Activated CD4-positive, alpha-beta T cell treated with anti-CD3 and anti-CD28 coated beads, Interleukin-2, amount 10 ng/mL, durations not matched to agents 7 days and 5 days (primary cell): ENCODE measurements at regions not wholly inside any gene's neighbourhood (a gene's known extent, or its start where the extent isn't known, plus 50 kb on each side); places are given as distances from the start of the nearest gene placed in this dataset.

Experiments used
- CTCF ChIA-PET: fragments of 350-600 bp; sonication (Branson Sonifier 250); formaldehyde crosslinking; loops from one replicate; lab custom pipeline; 2021; ENCODE audit warnings: antibody characterized with exemption; lab: Charles Lee
- POLR2A ChIA-PET: fragments of 350-600 bp; sonication (Branson Sonifier 250); formaldehyde crosslinking; loops from one replicate; lab custom pipeline; 2021; ENCODE audit warnings: antibody characterized with exemption; lab: Charles Lee
- DNase-seq: peaks from one replicate; pipeline ENCODE4 v3.0.0-alpha.2; 2020
- H3K27ac Mint-ChIP-seq: one replicate; pipeline ENCODE4 v1.8.0; 2021; ENCODE audit warnings: mild to moderate bottlenecking, moderate library complexity, mixed read lengths
- H3K27me3 Mint-ChIP-seq: one replicate; pipeline ENCODE4 v1.8.0; 2021; ENCODE audit warnings: mixed read lengths
- H3K36me3 Mint-ChIP-seq: one replicate; pipeline ENCODE4 v1.8.0; 2021; ENCODE audit warnings: low read depth, mixed read lengths
- H3K4me1 Mint-ChIP-seq: one replicate; pipeline ENCODE4 v1.8.0; 2021; ENCODE audit warnings: mixed read lengths
- H3K4me3 Mint-ChIP-seq: one replicate; pipeline ENCODE4 v1.8.0; 2021; ENCODE audit warnings: mild to moderate bottlenecking, moderate library complexity, mixed read lengths
- H3K9me3 Mint-ChIP-seq: one replicate; pipeline ENCODE4 v1.8.0; 2021; ENCODE audit warnings: mixed read lengths

DNA sequence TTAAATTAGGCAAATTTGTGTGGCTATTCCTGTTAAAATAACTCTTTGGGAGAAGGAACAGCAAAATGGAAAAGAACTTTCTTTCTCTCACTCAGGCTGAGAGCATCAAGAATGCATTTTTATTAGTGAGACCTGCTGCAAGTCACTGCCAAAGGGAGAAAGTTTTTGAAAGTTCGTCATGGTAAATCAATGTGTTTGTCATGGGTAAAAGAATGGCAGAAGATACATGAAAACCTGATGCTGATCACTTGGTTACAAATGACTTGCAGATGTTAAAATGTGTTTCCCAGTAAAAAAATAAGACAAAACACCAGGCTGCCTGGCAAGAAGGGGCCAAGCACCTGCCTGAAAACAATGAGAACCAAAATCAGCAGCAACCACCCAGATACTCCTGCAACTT lies 484.7 kb upstream of the NRP1 start:
- CTCF ChIA-PET: no interaction called here
- Mint-ChIP-seq H3K36me3 (no peaks in the 10 kb centered on the region), H3K4me1 (no peaks in the 10 kb centered on the region), H3K27me3 (no peaks in the 10 kb centered on the region), H3K9me3 (peaks cover 4% of the 10 kb centered on the region), H3K4me3 (no peak overlapping the region), H3K27ac (no peak overlapping the region)
- no peak for DNase-seq
- POLR2A ChIA-PET: no interaction called here

DNA sequence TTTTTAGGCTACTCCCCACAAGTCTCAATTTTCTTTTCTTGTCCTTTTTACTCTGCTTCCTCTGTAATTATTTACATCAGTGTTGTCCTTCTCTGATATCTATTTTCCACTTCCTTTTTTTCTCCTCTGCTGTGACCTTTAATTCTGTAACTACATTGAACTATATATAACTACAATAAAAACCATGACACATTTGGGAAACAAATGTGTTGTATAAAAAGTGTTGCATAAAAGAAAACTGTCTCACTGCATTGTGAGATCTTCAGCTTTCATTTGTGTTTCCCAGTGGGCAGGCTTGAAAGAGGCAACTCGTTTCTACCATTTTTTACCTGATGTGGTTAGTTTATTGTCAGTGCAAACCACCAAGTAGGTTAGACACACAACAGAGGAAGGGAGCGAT lies 483.9 kb upstream of the NRP1 start:
- ChIA-PET POLR2A (no interaction called here), CTCF (no interaction called here)
- DNase-seq: no peak
- no peaks in the 10 kb centered on the region for H3K4me1 Mint-ChIP-seq
- H3K9me3 Mint-ChIP-seq: peaks cover 4% of the 10 kb centered on the region
- no peaks in the 10 kb centered on the region for H3K27me3 Mint-ChIP-seq
- H3K36me3 Mint-ChIP-seq: no peaks in the 10 kb centered on the region
- no peak overlapping the region for H3K27ac Mint-ChIP-seq
- H3K4me3 Mint-ChIP-seq: no peak overlapping the region

GRCh38 chr10:33817605-33818004 lies 483.1 kb upstream of the NRP1 start:
- Mint-ChIP-seq H3K4me3 (no peak overlapping the region), H3K27ac (no peak overlapping the region), H3K9me3 (peaks cover 4% of the 10 kb centered on the region), H3K36me3 (no peaks in the 10 kb centered on the region), H3K4me1 (no peaks in the 10 kb centered on the region), H3K27me3 (no peaks in the 10 kb centered on the region)
- POLR2A ChIA-PET: no interaction called here
- CTCF ChIA-PET: no interaction called here
- no peak for DNase-seq

DNA sequence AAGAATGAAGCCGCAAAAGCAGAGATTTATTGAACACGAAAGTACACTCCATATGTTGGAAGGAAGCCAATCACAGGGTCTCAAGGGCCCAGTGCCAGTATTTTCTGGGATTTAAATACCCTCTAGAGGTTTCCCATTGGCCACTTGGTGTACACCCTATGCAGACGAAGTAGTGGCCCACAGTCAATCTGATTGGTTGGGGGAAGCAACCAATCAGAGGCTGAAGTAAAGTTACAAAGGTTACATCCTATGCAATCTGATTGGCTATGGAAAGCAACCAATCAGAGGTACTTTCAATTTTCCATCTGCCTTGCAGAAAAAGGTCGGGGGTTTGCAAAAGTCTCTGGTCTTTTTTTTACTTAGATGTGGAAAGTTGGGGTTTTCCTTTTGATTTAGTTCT lies 481.3 kb upstream of the NRP1 start:
- Mint-ChIP-seq H3K4me1 (no peaks in the 10 kb centered on the region), H3K4me3 (no peak overlapping the region), H3K9me3 (peaks cover 4% of the 10 kb centered on the region), H3K36me3 (no peaks in the 10 kb centered on the region), H3K27ac (no peak overlapping the region), H3K27me3 (no peaks in the 10 kb centered on the region)
- ChIA-PET POLR2A (no interaction called here), CTCF (no interaction called here)
- no peak for DNase-seq

DNA sequence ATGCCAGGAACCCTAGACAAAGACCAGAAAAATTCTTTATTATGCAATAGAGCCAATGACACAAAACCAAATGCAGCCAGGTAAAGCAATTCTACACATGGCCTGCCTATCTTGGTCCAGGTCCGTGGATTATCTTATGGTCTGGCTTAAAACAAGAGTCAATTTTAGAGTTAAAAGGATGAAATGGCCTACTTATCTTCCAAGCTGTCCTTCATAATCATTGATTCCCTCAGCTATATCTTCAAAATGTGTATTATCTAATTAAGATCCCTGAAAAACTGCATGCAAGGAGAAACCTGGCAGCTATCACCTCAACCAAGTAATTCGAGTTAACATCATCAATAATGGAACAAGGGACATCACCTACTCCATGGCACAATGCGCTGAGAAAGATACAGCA lies 479.4 kb upstream of the NRP1 start:
- ChIA-PET CTCF (no interaction called here), POLR2A (no interaction called here)
- H3K4me3 Mint-ChIP-seq: no peak overlapping the region
- no peaks in the 10 kb centered on the region for H3K4me1 Mint-ChIP-seq
- no peaks in the 10 kb centered on the region for H3K27me3 Mint-ChIP-seq
- H3K27ac Mint-ChIP-seq: no peak overlapping the region
- peaks cover 4% of the 10 kb centered on the region for H3K9me3 Mint-ChIP-seq
- H3K36me3 Mint-ChIP-seq: no peaks in the 10 kb centered on the region
- no peak for DNase-seq

- DNase-seq: no peak
- POLR2A ChIA-PET: no interaction called here
- H3K4me1 Mint-ChIP-seq: no peaks in the 10 kb centered on the region
- H3K36me3 Mint-ChIP-seq: no peaks in the 10 kb centered on the region
- H3K27me3 Mint-ChIP-seq: no peaks in the 10 kb centered on the region
- H3K4me3 Mint-ChIP-seq: no peak overlapping the region
- peaks cover 4% of the 10 kb centered on the region for H3K9me3 Mint-ChIP-seq
- CTCF ChIA-PET: no interaction called here
- H3K27ac Mint-ChIP-seq: no peak overlapping the region
These were observed 478.9 kb upstream of the NRP1 start for GRCh38 chr10:33813415-33813814.

DNA sequence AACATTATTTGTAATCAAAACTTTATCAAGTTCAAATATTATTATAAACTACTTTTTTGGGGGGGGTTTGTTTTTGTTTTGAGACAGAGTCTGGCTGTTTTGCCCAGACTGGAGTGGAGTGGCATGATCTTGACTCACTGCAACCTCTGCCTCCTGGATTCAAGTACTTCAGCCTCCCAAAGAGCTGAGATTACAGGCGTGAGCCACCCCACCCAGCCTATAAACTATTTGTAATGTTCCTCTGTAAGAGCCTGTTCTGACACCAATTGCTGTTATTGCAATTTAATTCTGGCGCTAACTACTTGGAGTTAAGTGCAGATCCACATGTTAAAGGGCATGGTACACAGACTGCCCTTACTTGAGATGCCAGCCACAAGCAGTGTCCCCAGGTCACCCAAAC lies 478.1 kb upstream of the NRP1 start:
- H3K4me3 Mint-ChIP-seq: no peak overlapping the region
- no peaks in the 10 kb centered on the region for H3K36me3 Mint-ChIP-seq
- ChIA-PET POLR2A (no interaction called here), CTCF (no interaction called here)
- no peaks in the 10 kb centered on the region for H3K27me3 Mint-ChIP-seq
- DNase-seq: no peak
- H3K4me1 Mint-ChIP-seq: no peaks in the 10 kb centered on the region
- H3K9me3 Mint-ChIP-seq: peaks cover 4% of the 10 kb centered on the region
- no peak overlapping the region for H3K27ac Mint-ChIP-seq

DNA sequence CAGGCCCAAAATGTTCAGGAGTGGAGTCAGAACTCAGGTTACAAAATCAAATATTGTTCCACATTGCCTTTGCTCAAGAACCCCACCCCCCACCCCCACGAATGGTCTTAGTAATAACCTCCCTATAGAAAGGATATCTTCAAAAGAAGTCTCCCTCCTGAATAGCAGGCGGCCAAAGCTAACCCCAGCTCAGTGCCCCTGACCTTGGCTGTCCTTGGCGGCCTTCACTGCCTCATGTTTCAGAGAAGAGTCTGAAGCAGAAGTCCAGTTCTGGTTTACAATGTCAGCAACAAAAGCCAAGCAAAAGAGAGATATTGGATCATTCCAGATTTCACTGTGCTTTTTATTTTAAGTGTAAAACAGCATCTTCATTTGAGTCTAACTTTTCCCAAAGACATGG lies 476.5 kb upstream of the NRP1 start:
- POLR2A ChIA-PET: no interaction called here
- H3K4me1 Mint-ChIP-seq: no peaks in the 10 kb centered on the region
- peaks cover 4% of the 10 kb centered on the region for H3K9me3 Mint-ChIP-seq
- DNase-seq: no peak
- H3K27ac Mint-ChIP-seq: no peak overlapping the region
- H3K36me3 Mint-ChIP-seq: no peaks in the 10 kb centered on the region
- H3K27me3 Mint-ChIP-seq: no peaks in the 10 kb centered on the region
- no peak overlapping the region for H3K4me3 Mint-ChIP-seq
- CTCF ChIA-PET: no interaction called here

DNA sequence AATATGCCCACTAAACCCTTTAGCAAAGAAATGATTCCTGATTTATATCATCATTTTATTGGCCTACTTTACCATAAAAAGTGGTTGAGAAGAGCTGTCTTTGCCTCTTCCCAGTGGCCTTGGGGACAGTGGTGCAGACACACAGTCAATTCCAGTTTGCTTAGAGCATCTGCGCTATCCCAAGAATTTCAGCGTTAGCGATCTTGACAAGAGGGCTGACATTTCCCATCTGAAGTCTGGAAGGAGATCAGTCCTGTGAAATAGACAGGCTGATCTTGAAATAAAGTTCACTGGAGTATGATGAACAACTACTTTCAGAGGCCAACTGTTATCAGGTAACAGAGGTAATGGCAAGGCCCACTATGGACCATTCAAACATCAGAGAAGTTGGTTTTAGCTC lies 475.3 kb upstream of the NRP1 start:
- no peaks in the 10 kb centered on the region for H3K4me1 Mint-ChIP-seq
- CTCF ChIA-PET: interaction anchor here (1.0 kb wide), 1 partner anchor 33 kb away, joined by 6 read pairs; no protein-coding TSS in a partner anchor
- H3K9me3 Mint-ChIP-seq: no peaks in the 10 kb centered on the region
- POLR2A ChIA-PET: no interaction called here
- H3K4me3 Mint-ChIP-seq: no peak overlapping the region
- H3K36me3 Mint-ChIP-seq: no peaks in the 10 kb centered on the region
- no peaks in the 10 kb centered on the region for H3K27me3 Mint-ChIP-seq
- DNase-seq: no peak
- no peak overlapping the region for H3K27ac Mint-ChIP-seq

DNA sequence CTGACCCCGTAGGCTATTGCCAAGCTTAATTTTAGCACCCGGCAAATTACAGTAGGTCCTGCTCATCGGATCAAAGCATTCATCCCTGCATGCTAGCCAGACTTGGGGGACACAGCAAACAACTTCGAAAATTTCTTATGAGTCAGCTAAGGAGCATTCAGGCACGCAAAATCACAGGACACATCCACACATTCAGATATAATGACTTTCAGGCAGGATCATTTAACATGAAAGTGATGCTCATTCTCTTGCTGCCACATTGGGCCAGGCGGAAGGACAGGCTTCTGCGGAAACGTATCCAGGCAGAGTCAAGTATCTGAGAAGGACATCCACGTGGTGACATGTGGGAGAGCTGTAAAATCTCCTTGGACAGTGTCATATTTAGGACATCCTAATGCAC lies 474.0 kb upstream of the NRP1 start:
- no peaks in the 10 kb centered on the region for H3K4me1 Mint-ChIP-seq
- no peak overlapping the region for H3K27ac Mint-ChIP-seq
- no peak for DNase-seq
- no peaks in the 10 kb centered on the region for H3K9me3 Mint-ChIP-seq
- H3K27me3 Mint-ChIP-seq: no peaks in the 10 kb centered on the region
- ChIA-PET POLR2A (no interaction called here), CTCF (no interaction called here)
- H3K36me3 Mint-ChIP-seq: no peaks in the 10 kb centered on the region
- no peak overlapping the region for H3K4me3 Mint-ChIP-seq

- Mint-ChIP-seq H3K36me3 (no peaks in the 10 kb centered on the region), H3K4me1 (no peaks in the 10 kb centered on the region), H3K27me3 (no peaks in the 10 kb centered on the region), H3K4me3 (no peak overlapping the region), H3K27ac (no peak overlapping the region), H3K9me3 (no peaks in the 10 kb centered on the region)
- ChIA-PET CTCF (no interaction called here), POLR2A (no interaction called here)
- no peak for DNase-seq
These were observed 473.3 kb upstream of the NRP1 start for GRCh38 chr10:33807531-33808359.

- Mint-ChIP-seq H3K4me3 (no peak overlapping the region), H3K27ac (no peak overlapping the region), H3K9me3 (no peaks in the 10 kb centered on the region), H3K4me1 (no peaks in the 10 kb centered on the region), H3K27me3 (no peaks in the 10 kb centered on the region), H3K36me3 (no peaks in the 10 kb centered on the region)
- DNase-seq: no peak
- ChIA-PET POLR2A (no interaction called here), CTCF (no interaction called here)
These were observed 471.4 kb upstream of the NRP1 start for GRCh38 chr10:33805831-33806230.

DNA sequence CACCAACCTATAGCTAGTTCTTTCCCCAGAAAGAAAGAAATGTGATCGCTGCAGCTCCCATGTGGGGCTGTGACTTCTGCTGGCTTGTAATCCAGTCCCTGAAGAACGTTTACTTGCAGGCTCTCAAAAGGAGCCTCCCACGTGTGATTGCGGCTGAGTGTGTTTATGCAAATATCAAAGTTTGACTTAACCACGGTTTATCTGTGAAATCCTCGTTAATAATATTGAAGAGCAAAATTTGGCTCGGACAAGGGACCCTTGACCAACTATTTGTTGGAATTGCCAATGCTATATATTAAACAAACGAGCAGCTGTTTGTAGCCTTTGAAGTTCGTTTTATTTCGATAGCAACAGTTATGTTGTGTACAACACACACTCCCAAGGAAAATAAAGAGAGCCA lies 470.1 kb upstream of the NRP1 start:
- CTCF ChIA-PET: no interaction called here
- Mint-ChIP-seq H3K9me3 (no peaks in the 10 kb centered on the region), H3K36me3 (no peaks in the 10 kb centered on the region), H3K4me3 (no peak overlapping the region), H3K27me3 (no peaks in the 10 kb centered on the region), H3K27ac (no peak overlapping the region), H3K4me1 (no peaks in the 10 kb centered on the region)
- no peak for DNase-seq
- POLR2A ChIA-PET: no interaction called here

- no peak overlapping the region for H3K4me3 Mint-ChIP-seq
- no peak for DNase-seq
- POLR2A ChIA-PET: no interaction called here
- no peaks in the 10 kb centered on the region for H3K27me3 Mint-ChIP-seq
- no peaks in the 10 kb centered on the region for H3K4me1 Mint-ChIP-seq
- no peaks in the 10 kb centered on the region for H3K9me3 Mint-ChIP-seq
- CTCF ChIA-PET: no interaction called here
- H3K36me3 Mint-ChIP-seq: no peaks in the 10 kb centered on the region
- H3K27ac Mint-ChIP-seq: no peak overlapping the region
These were observed 468.8 kb upstream of the NRP1 start for GRCh38 chr10:33803248-33803647.
